Mucosa of rectum (tissue), 2 donors: ENCODE measurements at regions not wholly inside any gene's neighbourhood (a gene's known extent, or its start where the extent isn't known, plus 50 kb on each side); places are given as distances from the start of the nearest gene placed in this dataset.

Experiments used
- H3K27ac ChIP-seq, 2 donors: one replicate each; pipeline ENCODE4 v1.7.0; 2013; ENCODE audit warnings: inconsistent platforms in 2 of 2, low read depth in 2 of 2, low read length in 2 of 2
- H3K27me3 ChIP-seq, 2 donors: one replicate each; pipeline ENCODE4 v1.7.0; 2013; ENCODE audit warnings: low read length in 2 of 2; ENCODE audit not compliant: control insufficient read depth in 2 of 2, insufficient read depth in 2 of 2
- H3K36me3 ChIP-seq, 2 donors: one replicate each; pipeline ENCODE4 v1.7.0; 2013; ENCODE audit warnings: low read length in 2 of 2; ENCODE audit not compliant: control insufficient read depth in 2 of 2, insufficient read depth in 2 of 2
- H3K4me1 ChIP-seq, 2 donors: one replicate each; pipeline ENCODE4 v1.7.0; 2013; ENCODE audit warnings: low read length in 2 of 2, mild to moderate bottlenecking in 1 of 2; ENCODE audit not compliant: control insufficient read depth in 2 of 2, insufficient read depth in 2 of 2
- H3K4me3 ChIP-seq, 2 donors: one replicate each; pipeline ENCODE4 v1.7.0; 2013; ENCODE audit warnings: low read length in 2 of 2
- H3K9ac ChIP-seq, 2 donors: one replicate each; pipeline ENCODE4 v1.7.0; 2013; ENCODE audit warnings: low read length in 2 of 2, low read depth in 1 of 2, mild to moderate bottlenecking in 1 of 2
- H3K9me3 ChIP-seq, 2 donors: one replicate each; pipeline ENCODE4 v1.7.0; 2013; ENCODE audit warnings: low read length in 2 of 2; ENCODE audit not compliant: control insufficient read depth in 2 of 2
- donor health status: healthy.
- donor health status: Normal muscosa, but diverticular disease.

DNA sequence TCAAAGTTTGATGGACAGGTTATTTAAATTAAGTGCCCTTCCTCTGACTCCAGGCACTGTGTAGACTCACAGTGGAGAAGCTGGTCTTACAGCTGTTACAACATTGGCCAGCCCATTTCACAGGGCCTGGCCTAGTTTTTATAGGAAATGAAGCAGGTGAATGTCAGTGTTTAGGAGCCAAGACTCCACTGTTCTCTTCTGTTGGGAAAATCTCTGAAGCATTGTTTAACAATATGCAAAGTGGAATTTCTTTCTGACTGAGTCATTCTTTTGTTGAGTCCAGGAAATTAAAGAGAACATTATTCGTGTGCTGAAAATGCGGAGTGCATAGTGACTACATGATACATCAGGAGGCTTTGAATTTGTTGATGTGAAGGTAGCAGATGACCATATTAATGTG is 64.7 kb downstream of the ARRDC4 start:
- Histone ChIP-seq H3K4me1 (no peaks in the 10 kb centered on the region), H3K36me3 (no peaks in the 10 kb centered on the region), H3K4me3 (no peak overlapping the region), H3K27me3 (no peaks in the 10 kb centered on the region), H3K27ac (no peak overlapping the region), H3K9ac (no peak overlapping the region), H3K9me3 (no peaks in the 10 kb centered on the region)

DNA sequence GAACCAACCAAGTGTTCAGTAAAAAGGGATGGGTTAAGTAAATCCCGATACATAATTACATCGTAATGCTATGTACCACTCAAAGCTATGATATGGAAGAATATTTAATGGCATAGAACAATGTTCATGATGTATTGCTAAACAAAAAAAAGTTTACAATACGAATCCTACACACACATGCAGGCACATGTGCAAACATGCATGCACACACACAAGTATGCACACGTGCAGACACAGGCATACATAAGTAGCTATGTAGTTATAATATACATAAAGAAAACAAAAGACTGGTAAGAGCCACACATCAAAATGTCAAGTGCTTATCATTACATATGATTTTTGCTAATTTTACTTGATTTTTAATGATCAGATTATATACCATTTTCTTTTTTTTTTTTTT is 74.2 kb downstream of the ARRDC4 start:
- Histone ChIP-seq H3K27me3 (no peaks in the 10 kb centered on the region), H3K4me1 (no peaks in the 10 kb centered on the region), H3K9me3 (no peaks in the 10 kb centered on the region), H3K27ac (no peak overlapping the region), H3K9ac (no peak overlapping the region), H3K4me3 (no peak overlapping the region), H3K36me3 (no peaks in the 10 kb centered on the region)

DNA sequence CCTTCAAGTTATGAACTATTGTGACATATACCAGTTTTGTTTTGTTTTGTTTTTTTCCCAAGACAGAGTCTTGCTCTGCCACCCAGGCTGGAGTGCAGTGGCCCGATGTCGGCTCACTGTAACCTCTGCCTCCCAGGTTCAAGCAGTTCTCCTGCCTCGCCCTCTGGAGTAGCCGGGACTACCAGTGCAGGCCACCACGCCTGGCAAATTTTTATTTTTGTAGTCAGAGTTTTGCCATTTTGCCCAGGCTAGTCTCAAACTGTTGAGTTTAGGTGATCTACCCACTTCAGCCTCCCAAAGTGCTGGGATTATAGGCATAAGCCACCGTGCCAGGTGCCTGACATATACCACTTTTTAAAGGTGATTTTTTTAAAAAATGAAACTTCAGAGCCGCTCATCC is 74.6 kb downstream of the ARRDC4 start:
- Histone ChIP-seq H3K9me3 (no peaks in the 10 kb centered on the region), H3K4me1 (no peaks in the 10 kb centered on the region), H3K27ac (no peak overlapping the region), H3K27me3 (no peaks in the 10 kb centered on the region), H3K4me3 (no peak overlapping the region), H3K36me3 (no peaks in the 10 kb centered on the region), H3K9ac (no peak overlapping the region)

DNA sequence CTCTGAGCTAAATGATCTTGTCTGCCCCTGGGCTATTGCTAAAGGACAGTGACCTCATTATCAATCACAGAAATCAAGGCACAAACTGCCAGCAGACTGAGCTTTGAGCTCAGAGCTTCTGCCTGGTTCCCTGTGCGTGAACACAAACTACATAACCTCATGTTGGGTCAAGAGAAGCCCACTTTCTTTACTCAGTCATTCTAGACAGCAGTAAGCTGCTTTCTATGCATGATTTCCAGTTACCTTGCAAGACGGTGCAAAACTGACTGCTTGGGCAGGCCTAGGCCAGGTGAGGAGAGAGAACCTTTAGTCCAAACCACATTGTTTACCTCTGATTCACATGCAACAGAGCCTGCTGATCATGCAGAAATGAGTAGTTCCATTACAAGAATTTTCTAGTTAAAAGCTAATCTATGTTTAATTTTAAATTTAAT is 75.1 kb downstream of the ARRDC4 start:
- Histone ChIP-seq H3K4me3 (no peak overlapping the region), H3K4me1 (no peaks in the 10 kb centered on the region), H3K36me3 (no peaks in the 10 kb centered on the region), H3K27me3 (no peaks in the 10 kb centered on the region), H3K9ac (no peak overlapping the region), H3K9me3 (no peaks in the 10 kb centered on the region), H3K27ac (no peak overlapping the region)

DNA sequence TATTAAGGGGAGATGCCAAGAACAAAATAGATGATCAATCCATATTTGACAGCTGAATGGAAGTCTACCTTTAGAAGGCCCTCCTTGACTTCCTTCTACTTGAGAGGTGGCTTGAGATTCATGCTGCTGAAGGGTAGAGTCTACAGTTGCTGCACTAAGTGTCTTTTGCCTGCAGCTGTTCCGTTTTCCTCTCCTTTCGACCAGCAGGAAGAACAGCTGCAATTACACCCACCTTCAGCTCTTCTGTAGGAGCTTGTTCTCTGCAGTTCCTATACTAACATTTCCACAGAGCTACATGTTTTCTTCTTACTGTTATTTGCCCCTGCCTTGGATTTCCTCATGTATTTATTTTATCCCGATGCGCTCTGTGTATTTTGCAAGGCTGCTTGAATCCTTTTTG is 79.1 kb downstream of the ARRDC4 start:
- no peaks in the 10 kb centered on the region for H3K9me3 ChIP-seq
- no peaks in the 10 kb centered on the region for H3K36me3 ChIP-seq
- no peak overlapping the region for H3K4me3 ChIP-seq
- H3K27me3 ChIP-seq: no peaks in the 10 kb centered on the region
- no peaks in the 10 kb centered on the region for H3K4me1 ChIP-seq
- no peak overlapping the region for H3K27ac ChIP-seq
- H3K9ac ChIP-seq: no peak overlapping the region

DNA sequence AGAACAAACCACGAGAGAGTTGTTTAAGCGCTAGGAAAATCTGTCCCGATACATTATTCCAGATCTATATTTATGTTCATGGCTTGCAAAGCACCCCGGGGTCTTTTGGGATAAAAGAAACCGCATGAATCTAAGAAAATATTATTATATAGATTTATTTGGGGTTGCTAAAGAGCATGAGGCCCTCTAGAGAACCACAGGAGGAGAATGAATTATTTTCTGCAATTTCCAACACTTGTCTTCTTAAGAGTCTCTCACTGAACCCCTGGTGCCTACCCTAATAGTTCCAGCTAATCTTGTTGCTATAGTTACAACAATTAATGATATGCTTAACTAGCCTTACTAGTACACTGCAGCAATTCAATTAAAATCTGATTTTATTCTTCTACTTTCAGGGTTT is 79.6 kb downstream of the ARRDC4 start:
- no peaks in the 10 kb centered on the region for H3K27me3 ChIP-seq
- H3K4me1 ChIP-seq: no peaks in the 10 kb centered on the region
- H3K9me3 ChIP-seq: no peaks in the 10 kb centered on the region
- no peak overlapping the region for H3K9ac ChIP-seq
- H3K27ac ChIP-seq: no peak overlapping the region
- no peak overlapping the region for H3K4me3 ChIP-seq
- H3K36me3 ChIP-seq: no peaks in the 10 kb centered on the region

DNA sequence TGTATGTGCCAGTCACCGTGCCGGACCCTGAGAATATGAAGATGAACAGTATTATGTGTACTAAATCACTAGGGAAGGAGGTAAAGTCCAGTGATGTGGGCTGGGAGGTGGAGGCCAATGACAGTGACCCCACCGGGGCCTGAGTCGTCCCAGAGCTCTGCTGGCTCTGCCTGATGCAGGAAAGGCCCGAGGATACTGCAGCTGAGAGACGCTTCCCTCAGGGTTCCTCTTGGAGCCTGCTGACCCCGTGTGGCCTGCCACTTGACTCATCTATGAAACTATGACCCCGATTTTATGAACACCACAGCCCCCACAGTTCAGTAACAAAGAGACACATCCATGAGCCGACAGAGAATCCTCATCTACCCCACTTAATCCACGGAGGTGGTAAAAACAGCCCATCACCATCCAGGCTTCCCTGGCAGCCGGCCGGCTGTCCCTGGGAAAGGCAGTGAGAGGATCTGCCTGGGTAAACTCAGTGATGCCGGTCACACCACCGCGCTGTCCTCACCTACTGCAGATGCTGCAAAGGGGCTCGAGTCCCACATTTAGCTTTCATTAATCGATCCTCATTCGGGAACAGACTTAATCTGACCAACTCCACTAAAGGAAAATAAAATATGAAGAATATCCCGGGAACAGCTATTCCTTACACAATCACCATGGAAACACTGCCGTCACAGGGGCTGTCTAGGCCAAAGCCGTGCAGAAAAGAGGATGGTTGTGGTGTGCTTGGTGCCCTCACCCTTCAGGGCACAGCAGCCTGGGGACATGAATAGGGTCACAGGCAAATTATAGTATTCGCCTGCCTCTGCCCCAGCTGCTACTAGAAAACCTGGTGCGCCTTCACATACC is 82.9 kb downstream of the ARRDC4 start:
- Histone ChIP-seq H3K27ac (no peak overlapping the region), H3K4me3 (no peak overlapping the region), H3K4me1 (no peaks in the 10 kb centered on the region), H3K9ac (no peak overlapping the region), H3K9me3 (no peaks in the 10 kb centered on the region), H3K36me3 (no peaks in the 10 kb centered on the region), H3K27me3 (no peaks in the 10 kb centered on the region)

DNA sequence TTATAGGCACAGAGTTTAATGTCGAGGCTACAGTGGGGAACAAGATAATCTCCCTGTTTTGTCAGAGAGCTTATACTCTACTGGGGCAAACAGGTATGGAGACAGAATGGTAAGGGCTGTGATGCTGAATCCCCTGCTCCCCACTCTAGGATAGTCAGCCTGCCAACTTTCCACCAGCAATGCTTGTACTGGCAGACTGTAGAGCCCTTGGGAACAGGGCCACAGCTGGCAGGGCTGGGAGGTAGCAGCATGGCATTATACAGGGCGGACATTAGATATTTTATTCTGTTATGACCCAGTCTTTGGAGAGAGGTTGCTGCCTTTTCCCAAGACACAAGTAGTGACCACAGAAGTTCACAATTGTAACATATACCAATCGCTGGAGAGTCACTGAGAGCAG is 91.2 kb downstream of the ARRDC4 start:
- no peaks in the 10 kb centered on the region for H3K36me3 ChIP-seq
- H3K4me3 ChIP-seq: no peak overlapping the region
- H3K27me3 ChIP-seq: no peaks in the 10 kb centered on the region
- no peak overlapping the region for H3K27ac ChIP-seq
- peaks cover 1 to 2% of the 10 kb centered on the region in 2 donors for H3K9me3 ChIP-seq
- H3K4me1 ChIP-seq: no peaks in the 10 kb centered on the region
- H3K9ac ChIP-seq: no peak overlapping the region

DNA sequence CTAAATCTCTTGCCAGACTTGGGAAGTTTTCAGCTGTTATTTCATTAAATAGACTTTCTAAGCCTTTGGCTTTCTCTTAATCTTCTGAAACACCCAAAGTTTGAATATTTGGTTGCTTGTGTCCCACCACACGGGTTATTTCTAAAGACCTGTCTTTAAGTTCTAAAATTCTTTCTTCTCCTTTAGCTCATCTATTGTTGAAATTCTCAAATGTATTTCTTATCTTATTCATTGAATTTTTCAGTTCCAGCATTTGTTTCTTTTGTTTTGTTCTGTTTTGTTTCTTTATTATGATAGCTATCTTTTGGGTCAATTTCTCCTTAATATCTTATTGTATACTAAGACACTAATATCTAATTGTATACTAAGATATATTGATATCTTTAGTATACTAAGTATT is 97.0 kb downstream of the ARRDC4 start:
- no peak overlapping the region for H3K9ac ChIP-seq

DNA sequence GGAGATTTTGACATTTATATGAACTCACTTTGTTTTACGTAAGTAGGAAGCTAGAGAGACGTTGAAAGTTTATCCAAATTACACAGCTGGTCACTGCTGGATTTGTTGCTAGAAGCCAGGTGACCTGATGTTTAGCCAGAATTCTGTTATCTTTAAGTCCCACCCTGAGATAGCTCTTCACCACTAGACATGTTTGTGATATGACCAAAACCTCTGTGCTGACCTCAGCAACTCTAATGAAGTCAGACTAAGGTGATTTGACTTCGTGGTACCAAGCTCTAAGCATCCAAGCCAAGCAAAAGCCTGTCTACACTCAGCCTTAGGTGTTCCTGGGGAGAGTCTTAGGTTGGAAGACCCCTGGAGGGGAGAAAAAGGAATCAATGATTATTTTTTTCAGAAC is 102.4 kb downstream of the ARRDC4 start:
- Histone ChIP-seq H3K4me1 (no peaks in the 10 kb centered on the region), H3K9ac (no peak overlapping the region), H3K27me3 (no peaks in the 10 kb centered on the region), H3K4me3 (no peak overlapping the region), H3K9me3 (no peaks in the 10 kb centered on the region), H3K36me3 (no peaks in the 10 kb centered on the region), H3K27ac (no peak overlapping the region)

More for the DNA sequence above, 97.0 kb downstream of the ARRDC4 start:
- Histone ChIP-seq H3K9me3 (peaks cover 3 to 4% of the 10 kb centered on the region in 2 donors), H3K36me3 (no peaks in the 10 kb centered on the region), H3K27me3 (no peaks in the 10 kb centered on the region), H3K27ac (no peak overlapping the region), H3K4me1 (no peaks in the 10 kb centered on the region), H3K4me3 (no peak overlapping the region)
